ENCODE measurements at regions not wholly inside any gene's neighbourhood (a gene's known extent, or its start where the extent isn't known, plus 50 kb on each side); places are given as distances from the start of the nearest gene placed in this dataset.

DNA sequence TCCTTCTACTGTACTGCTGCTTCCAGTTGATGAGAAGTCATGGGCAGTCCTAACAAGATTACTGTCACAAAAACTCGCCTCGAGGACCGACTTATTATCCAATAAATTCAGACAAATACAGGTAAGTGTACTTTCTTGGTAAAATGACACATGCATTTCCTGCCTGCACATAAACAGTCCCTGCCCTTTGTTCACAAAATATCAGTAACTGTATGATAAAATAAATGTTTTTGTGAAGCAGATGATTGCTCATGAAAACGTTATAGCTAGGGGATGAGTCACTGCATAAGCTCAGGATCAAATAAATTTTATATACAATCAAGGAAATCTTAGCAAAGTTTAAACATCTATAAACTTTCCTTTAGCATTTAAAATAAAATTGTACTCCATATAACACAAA lies 164.5 kb upstream of the RIPOR2 start:
- TF ChIP-seq, protein P1, sequence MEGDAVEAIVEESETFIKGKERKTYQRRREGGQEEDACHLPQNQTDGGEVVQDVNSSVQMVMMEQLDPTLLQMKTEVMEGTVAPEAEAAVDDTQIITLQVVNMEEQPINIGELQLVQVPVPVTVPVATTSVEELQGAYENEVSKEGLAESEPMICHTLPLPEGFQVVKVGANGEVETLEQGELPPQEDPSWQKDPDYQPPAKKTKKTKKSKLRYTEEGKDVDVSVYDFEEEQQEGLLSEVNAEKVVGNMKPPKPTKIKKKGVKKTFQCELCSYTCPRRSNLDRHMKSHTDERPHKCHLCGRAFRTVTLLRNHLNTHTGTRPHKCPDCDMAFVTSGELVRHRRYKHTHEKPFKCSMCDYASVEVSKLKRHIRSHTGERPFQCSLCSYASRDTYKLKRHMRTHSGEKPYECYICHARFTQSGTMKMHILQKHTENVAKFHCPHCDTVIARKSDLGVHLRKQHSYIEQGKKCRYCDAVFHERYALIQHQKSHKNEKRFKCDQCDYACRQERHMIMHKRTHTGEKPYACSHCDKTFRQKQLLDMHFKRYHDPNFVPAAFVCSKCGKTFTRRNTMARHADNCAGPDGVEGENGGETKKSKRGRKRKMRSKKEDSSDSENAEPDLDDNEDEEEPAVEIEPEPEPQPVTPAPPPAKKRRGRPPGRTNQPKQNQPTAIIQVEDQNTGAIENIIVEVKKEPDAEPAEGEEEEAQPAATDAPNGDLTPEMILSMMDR (conservative IDR thresholded peaks at IDR 0.05; ENCODE audit: low read length) = no peak
- TF ChIP-seq EZH2phosphoT487 (IDR thresholded peaks at IDR 0.05; ENCODE audit: borderline replicate concordance) = no peak

Measured in Loucy (cell line).